WTC11 (cell line): ENCODE measurements at regions not wholly inside any gene's neighbourhood (a gene's known extent, or its start where the extent isn't known, plus 50 kb on each side); places are given as distances from the start of the nearest gene placed in this dataset.

Experiments used
- AFF4 ChIP-seq: sonication (generic); formaldehyde crosslinking; IDR thresholded peaks from 2 replicates; pipeline ENCODE4 v1.8.1; 2023; ENCODE audit warnings: mild to moderate bottlenecking, missing genetic modification reagents, borderline replicate concordance
- CBFB ChIP-seq: sonication (generic); formaldehyde crosslinking; IDR thresholded peaks from 2 replicates; pipeline ENCODE4 v1.8.1; 2022; ENCODE audit warnings: mild to moderate bottlenecking, low read depth, missing genetic modification reagents
- CTCF ChIP-seq: fragments of 200-600 bp; IDR thresholded peaks from 2 replicates; pipeline ENCODE4 v1.8.0; 2022; ENCODE audit warnings: antibody characterized with exemption
- E2F5 ChIP-seq: sonication (generic); formaldehyde crosslinking; IDR thresholded peaks from 2 replicates; pipeline ENCODE4 v1.8.1; 2022; ENCODE audit warnings: mild to moderate bottlenecking, moderate library complexity, missing genetic modification reagents
- IRF1 ChIP-seq: sonication (generic); formaldehyde crosslinking; IDR thresholded peaks from 2 replicates; pipeline ENCODE4 v1.8.0; 2023; ENCODE audit warnings: missing genetic modification reagents
- JUN ChIP-seq: sonication (generic); formaldehyde crosslinking; IDR thresholded peaks from 2 replicates; pipeline ENCODE4 v1.8.0; 2023; ENCODE audit warnings: mild to moderate bottlenecking, missing genetic modification reagents
- NR2C2 ChIP-seq: sonication (generic); formaldehyde crosslinking; IDR thresholded peaks from 2 replicates; pipeline ENCODE4 v1.8.0; 2022; ENCODE audit warnings: mild to moderate bottlenecking, missing genetic modification reagents
- RORB ChIP-seq: fragments of 250-450 bp; sonication (Bioruptor Pico); IDR thresholded peaks from 2 replicates; pipeline ENCODE4 v1.9.0; 2021; ENCODE audit warnings: mild to moderate bottlenecking
- SP1 ChIP-seq: sonication (generic); formaldehyde crosslinking; conservative IDR thresholded peaks from 2 replicates; pipeline ENCODE4 v1.8.1; 2022; ENCODE audit warnings: missing genetic modification reagents
- USF2 ChIP-seq: sonication (generic); formaldehyde crosslinking; IDR thresholded peaks from 2 replicates; pipeline ENCODE4 v1.8.1; 2023; ENCODE audit warnings: mild to moderate bottlenecking, missing genetic modification reagents, moderate library complexity
- ZNF138 ChIP-seq: sonication (generic); formaldehyde crosslinking; conservative IDR thresholded peaks from 2 replicates; pipeline ENCODE4 v1.8.1; 2022; ENCODE audit warnings: mild to moderate bottlenecking, moderate library complexity, missing genetic modification reagents
- ZNF263 ChIP-seq: sonication (generic); formaldehyde crosslinking; IDR thresholded peaks from 2 replicates; pipeline ENCODE4 v1.8.1; 2022; ENCODE audit warnings: low read depth, mild to moderate bottlenecking, moderate library complexity, missing genetic modification reagents
- ZNF281 ChIP-seq: sonication (generic); formaldehyde crosslinking; IDR thresholded peaks from 2 replicates; pipeline ENCODE4 v1.8.0; 2023; ENCODE audit warnings: mild to moderate bottlenecking, missing genetic modification reagents

- TF ChIP-seq CTCF (no peak), ZNF263 (no peak), SP1 (CRISPR knock-in tag) (no peak), IRF1 (CRISPR knock-in tag) (no peak), E2F5 (CRISPR knock-in tag) (no peak), NR2C2 (CRISPR knock-in tag) (no peak), ZNF138 (no peak), RORB (no peak), ZNF281 (CRISPR knock-in tag) (no peak), USF2 (no peak), AFF4 (CRISPR knock-in tag) (no peak), CBFB (CRISPR knock-in tag) (no peak), JUN (CRISPR knock-in tag) (no peak)
Observed at GRCh38 chrX:45329217-45329616, 128.5 kb upstream of the DIPK2B start.
